NCI-H2196 (cell line): ENCODE measurements at regions not wholly inside any gene's neighbourhood (a gene's known extent, or its start where the extent isn't known, plus 50 kb on each side); places are given as distances from the start of the nearest gene placed in this dataset.
A peak's percentile ranks its signal among the peaks of the same experiment; 100 is the strongest.
"Not testable (repeated sequence)": the region's sequence is repeated elsewhere in the genome, so short reads cannot be mapped to it uniquely, and the experiment has no call there.

Experiments used
- DNase-seq: peaks from one replicate; lab custom pipeline; 2025; ENCODE audit not compliant: unreplicated experiment; lab: John Stamatoyannopoulos, UW

GRCh38 chr13:93007928-93008327, 218.7 kb upstream of the GPC6 start:
- no peak for DNase-seq

DNA sequence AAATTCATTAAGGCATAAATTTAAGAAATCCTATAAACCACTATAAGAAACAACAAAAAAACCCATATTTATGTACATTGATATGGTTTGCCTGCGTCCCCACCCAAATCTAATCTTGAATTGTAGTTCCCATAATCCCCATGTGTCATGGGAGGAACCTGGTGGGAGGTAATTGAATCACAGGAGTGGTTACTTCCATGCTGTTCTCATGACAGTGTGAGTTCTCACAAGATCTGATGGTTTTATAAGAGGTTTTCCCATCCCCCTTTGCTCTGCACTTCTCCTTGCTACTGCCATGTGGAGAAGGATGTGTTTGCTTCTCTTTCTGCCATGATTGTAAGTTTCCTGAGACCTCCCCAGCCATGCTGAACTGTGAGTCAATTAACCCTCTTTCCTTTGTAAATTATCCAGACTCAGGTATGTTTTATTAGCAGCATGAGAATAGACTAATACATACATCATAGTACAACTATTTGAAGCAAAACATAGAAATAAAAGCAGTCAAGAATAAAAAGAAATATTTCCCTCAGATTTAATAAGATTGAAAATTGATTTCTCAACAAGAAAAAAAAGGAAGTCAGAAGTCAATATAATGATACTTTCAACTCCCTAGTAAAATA, 209.0 kb upstream of the GPC6 start:
- no peak for DNase-seq

- DNase-seq, result no peak
These were observed 202.7 kb upstream of the GPC6 start for GRCh38 chr13:93023929-93024328.

- no peak for DNase-seq
These were observed 200.6 kb upstream of the GPC6 start for GRCh38 chr13:93025984-93026383.

DNA sequence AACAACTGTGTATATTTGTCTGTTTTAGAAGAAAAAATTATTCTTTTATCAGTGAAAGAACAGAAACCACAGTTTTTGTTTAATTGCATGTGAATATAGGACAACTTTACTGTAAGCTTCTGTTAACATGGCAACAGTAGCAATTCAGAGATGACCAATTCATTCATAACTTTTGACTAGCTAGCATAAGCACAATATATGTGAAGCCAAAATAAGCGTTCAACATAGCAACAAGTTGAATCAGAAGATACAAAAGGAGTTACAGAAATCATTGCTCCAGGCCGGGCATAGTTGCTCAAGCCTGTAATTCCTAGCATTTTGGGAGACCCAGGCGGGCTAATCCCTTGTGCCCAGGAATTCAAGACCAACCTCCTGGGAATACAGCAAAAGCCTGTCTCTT, 197.1 kb upstream of the GPC6 start:
- DNase-seq, result no peak

DNA sequence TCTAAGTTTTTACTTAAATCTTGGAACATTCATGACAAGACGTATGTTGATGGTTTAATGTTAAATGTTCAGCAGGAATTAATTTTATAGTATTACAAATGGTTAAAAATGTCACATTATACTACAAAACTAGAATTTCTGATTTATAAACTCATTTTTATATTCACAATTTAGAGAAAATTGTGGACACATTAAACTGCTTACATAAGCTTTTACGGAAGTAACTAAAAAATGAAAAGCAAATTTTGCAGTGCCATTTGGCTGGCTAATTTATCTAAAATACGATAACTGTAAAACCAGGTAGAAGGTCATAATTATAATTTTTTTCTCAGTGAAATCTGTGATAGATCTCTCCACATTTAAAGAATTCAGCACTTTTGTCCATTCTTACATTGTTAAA, 190.2 kb upstream of the GPC6 start:
- no peak for DNase-seq

GRCh38 chr13:93037780-93038179, 188.8 kb upstream of the GPC6 start:
- no peak for DNase-seq

DNA sequence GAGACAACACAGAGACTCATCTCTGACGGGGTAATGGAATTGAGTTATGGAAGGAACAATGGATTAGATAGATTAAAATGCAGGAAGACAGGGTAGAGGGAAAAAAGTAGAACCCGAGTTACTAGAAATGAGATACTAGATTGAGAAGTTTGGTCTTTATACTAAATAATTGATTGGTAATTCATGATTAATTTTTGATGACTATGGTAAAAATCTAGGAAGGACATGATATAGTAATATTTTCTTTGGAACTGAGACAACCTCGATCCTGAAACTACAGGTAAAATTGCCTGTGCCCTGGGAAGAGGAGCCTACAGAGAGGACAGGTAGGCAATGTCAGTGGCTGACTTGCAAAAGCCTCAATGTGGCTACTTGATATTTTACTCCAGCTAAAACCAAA, 188.4 kb upstream of the GPC6 start:
- DNase-seq, result no peak

DNA sequence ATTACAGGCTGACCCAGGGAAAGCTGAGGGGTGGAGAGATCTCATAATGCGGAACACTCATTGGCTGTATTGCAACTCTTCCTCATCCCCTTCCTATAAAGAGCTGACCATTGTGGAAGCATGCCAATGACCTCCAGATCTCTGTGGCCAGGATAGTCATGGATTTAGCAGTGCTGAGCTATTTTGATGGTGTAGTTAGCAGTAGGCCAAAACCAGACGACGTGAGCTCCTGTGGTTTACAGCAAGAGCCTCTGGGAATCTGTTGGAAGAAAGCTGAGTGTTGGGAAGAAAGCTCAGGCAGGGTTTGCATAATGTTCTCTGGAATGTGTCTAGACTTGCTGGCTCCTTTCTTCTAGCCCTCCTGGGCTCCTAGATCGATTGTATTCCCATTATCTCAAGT, 187.5 kb upstream of the GPC6 start:
- DNase-seq, result no peak

GRCh38 chr13:93041566-93041965, 185.0 kb upstream of the GPC6 start:
- not testable (repeated sequence) for DNase-seq

DNA sequence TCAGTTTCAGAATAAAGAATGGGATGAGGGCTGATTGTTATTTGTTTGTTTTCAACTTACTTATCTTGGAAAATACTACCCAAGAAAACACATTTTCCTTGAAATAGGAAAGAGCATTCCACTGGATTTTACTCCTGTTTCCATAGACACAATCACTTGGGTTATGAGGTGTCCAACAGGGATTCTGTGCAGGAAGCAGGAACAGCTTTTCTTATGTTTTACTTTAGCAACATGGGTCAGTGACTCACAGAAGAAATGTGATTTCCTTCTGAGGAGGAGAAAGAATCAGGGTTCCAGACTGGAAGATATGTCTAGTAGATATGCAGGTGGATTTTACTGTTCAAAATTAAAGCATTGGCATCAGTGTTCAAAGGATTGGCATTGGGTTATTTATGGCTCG, 180.8 kb upstream of the GPC6 start:
- no peak for DNase-seq

GRCh38 chr13:93055233-93055632, 171.4 kb upstream of the GPC6 start:
- no peak for DNase-seq

DNA sequence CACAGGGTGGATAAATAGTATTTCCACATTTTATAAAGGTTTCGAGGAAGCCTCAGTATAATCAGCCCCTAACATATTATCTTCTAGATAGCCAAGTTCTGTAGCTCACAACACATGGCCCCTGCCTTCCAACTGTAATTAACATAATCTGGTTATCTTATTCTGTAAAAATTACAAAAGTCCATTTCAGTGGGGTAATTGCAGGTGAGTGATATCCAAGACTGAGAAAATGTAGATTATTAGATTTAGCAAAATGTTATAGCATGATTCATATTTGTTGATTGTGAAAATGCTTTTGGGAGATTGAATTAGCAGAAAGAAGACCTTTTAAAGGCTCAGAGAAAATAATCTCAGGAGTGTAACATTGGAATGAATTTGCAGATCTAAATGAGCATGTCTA, 168.3 kb upstream of the GPC6 start:
- no peak for DNase-seq

GRCh38 chr13:93060144-93060543, 166.5 kb upstream of the GPC6 start:
- DNase-seq, result no peak

- DNase-seq, result no peak
These were observed 160.4 kb upstream of the GPC6 start for GRCh38 chr13:93066187-93066586.

DNA sequence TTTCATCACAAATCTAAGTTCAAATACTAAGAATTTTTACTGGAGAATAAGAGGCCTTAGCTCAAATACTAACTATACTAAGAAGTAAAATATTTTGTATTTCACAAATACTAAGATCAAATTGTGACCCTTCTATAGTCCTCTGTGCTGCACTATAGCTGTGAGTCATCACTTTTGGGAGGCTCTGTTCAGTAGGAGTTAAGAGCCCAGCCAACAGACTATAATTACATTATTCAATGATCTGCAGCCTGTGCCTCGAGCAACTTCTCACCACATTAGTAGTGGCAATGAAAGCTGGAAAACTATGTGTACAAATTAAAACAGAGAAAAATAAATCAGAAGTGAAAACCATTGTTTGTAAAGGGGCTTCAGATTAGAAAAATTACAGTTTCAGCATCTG, 147.3 kb upstream of the GPC6 start:
- no peak for DNase-seq

- no peak for DNase-seq
These were observed 146.4 kb upstream of the GPC6 start for GRCh38 chr13:93080166-93080565.

GRCh38 chr13:93080587-93080986, 146.0 kb upstream of the GPC6 start:
- DNase-seq, result peak; percentile 33

GRCh38 chr13:93086329-93086728, 140.3 kb upstream of the GPC6 start:
- no peak for DNase-seq

DNA sequence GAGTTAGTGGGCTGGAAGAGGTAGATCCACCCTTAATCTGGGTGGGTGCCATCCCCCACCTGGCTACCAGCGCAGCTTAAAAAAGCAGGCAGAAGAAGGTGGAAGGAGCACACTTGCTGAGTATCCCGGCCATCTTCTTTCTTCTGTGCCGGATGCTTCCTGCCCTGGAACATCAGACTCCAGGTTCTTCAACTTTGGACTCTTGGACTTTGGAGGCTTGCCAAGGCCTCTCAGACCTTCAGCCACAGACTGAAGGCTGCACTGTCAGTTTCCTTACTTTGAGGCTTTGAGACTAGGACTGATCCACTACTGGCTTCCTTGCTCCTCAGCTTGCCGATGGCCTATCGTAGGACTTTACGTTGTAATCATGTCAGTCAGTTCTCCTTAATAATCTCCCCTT, 127.6 kb upstream of the GPC6 start:
- DNase-seq, result no peak

GRCh38 chr13:93101226-93101734, 125.3 kb upstream of the GPC6 start:
- DNase-seq, result no peak

DNA sequence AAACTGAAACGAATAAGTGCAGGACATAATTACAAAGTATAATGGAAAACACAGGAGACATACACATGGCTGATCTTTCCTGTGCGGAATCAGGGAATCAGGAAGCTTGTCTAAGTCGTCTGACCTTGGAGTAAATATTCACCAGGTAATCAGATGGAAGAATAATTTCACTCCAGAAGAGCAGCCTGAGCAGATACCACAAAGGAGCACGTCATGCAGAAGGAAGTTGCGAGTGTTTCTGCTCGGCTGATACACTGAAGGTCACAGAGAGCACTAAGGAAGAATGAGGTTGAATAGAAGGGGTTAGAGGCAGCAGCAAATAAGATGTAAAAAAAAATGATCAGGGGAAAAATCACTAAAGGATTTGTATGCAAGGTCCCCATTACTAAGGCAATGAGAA, 122.3 kb upstream of the GPC6 start:
- DNase-seq, result no peak

- no peak for DNase-seq
These were observed 118.5 kb upstream of the GPC6 start for GRCh38 chr13:93108111-93108601.
